GM18505 (cell line): ENCODE measurements at regions not wholly inside any gene's neighbourhood (a gene's known extent, or its start where the extent isn't known, plus 50 kb on each side); places are given as distances from the start of the nearest gene placed in this dataset.
"Not testable (repeated sequence)": the region's sequence is repeated elsewhere in the genome, so short reads cannot be mapped to it uniquely, and the experiment has no call there.

Experiments
- ATAC-seq: cut with Tn5 transposase; IDR thresholded peaks from one replicate; pipeline ENCODE4 v1.9.1; 2021; ENCODE audit not compliant: unreplicated experiment
- POLR2A ChIP-seq: IDR thresholded peaks from 4 replicates; pipeline ENCODE4 v1.6.1; 2011; ENCODE audit warnings: borderline replicate concordance; ENCODE audit not compliant: insufficient read depth, insufficient read length; ENCODE audit errors: extremely low read depth

DNA sequence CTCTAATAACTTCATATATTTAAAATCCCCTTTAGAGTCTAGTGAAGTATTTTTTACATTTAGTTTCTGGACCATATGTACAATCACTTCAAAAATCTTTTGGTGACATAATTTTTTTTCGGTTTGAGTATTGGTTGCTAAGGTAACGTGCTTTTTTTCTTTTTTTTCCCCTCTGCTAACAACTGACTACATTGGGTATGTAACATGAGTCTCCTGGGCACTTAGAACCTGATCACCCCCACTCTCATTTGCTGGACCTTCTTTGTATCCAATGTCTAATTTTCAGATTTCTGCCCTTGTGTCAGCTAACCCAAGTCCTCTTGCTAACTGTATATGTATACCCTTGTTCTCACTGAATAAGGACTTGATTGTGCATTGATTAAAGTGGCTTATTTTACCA lies 592.9 kb upstream of the FLRT2 start:
- no peak for TF ChIP-seq POLR2A
- ATAC-seq, result no peak

DNA sequence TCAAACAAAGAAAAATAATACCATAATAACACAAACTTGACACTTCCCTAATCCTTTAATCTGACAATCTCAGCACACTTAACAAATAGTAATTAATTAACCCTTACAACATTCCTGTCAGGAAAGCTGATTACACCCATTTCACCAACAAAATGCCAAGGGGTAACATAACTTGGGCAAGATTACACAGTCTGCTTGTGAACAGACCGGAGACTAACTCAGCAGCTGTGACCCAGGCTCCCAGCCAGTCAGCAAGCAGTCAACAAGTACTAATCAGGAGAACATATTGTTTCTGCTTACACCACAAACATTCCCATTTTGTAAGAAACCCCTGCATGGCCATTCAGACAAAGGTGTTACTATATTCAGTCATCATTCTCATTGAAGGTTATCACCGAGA lies 592.5 kb upstream of the FLRT2 start:
- ATAC-seq, result no peak
- TF ChIP-seq POLR2A, result no peak

DNA sequence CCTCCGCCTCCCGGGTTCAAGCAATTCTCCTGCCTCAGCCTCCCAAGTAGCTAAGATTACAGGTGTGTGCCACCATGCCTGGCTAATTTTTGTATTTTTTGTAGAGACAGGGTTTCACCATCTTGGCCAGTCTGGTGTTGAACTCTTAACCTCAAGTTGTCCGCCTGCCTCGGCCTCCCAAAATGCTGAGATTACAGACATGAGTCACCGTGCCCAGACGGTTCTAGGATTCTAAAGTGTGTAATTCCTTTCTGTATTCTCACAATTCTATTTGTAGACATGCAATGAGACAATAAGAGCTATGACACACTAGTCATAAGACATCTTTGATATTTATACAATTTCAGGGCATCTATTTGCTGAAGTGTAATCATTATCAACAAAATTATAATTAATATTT lies 585.0 kb upstream of the FLRT2 start:
- ATAC-seq, result not testable (repeated sequence)

DNA sequence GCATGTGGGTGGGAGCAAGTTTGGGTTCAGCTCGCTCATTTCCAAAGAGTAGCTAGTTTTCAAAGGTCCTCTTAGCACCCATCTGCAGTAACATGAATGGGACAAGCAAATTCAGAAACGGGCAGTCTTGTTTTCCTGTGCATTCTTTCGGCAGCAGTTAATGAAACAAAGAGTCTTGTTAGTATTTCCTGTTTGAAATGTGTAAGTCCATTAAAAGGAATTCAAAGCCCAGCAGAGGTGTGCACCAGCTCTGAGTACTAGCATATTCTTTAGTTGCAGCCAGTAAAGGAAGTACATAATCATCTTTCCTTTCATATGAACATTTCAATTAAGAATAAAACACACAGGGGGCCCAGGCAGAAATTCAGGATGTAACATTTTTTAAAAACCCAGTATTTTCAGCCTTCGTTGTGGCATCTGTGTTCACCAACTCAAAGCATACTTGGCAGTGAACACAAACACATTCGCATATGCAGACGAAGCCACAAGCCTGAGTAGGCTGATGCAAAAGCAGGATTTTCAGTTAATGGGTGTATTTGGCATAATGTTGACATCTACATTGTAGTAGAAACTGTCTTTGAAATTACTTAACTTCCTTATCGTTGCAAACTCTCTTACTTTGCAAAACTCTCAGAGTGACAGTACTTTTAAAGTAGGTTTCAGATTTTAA lies 570.0 kb upstream of the FLRT2 start:
- TF ChIP-seq POLR2A, result no peak
- no peak for ATAC-seq

DNA sequence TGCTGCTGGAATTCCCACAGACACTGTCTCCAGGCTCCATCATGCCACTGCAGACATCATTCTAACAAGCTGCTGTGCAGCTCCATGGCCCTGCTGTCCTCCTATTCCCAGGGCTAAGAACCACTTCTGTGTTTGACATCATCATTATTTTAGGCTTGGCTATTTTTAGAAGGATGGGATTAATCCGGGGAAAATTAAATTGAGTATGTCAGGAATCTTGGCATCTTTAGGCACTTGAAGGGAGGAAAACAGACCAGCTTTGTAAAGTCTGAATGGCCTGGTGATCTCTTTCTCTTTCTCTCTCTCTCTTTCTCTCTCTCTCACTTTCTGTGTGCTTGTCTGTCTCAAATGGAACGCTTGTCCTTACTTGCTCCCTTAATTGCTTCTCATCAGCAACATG lies 568.3 kb upstream of the FLRT2 start:
- no peak for TF ChIP-seq POLR2A
- ATAC-seq, result no peak

DNA sequence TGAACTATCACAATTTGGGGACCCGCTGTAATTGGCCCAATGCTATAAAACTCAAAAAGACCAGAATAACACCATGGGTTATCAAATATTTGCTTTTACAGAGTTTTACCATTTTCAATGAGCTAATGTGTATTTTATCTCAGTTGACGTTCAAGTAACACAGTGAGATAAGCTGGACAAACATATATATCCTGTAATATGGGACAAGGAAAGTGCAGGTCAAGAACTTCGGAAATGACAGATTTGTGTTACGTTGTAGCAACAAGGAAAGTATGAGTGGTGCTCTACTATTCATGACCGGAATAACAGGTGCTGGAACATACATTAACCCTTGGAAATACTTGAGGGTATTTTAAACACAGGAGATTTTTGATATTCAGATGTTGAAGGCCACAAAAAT lies 566.4 kb upstream of the FLRT2 start:
- no peak for ATAC-seq
- TF ChIP-seq POLR2A, result no peak

DNA sequence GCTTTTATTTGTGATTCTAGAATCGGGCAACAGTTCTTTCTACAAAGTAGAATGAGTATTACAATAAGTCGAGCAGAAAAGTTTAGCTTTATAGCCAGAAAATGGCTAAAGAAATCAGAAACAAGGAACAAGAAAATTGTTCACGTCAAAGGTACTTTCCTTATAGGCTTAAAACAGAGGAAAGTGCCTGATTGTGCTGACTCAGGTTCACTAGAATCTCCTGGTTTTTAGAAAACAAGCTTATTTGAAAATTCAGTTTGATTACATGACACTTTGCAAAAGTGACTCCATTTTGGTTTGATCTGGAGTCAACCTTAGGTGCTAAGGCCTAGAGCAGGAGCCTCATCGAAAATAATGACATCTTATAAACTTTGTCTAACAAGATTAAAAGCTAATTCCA lies 564.7 kb upstream of the FLRT2 start:
- no peak for TF ChIP-seq POLR2A
- ATAC-seq, result no peak

DNA sequence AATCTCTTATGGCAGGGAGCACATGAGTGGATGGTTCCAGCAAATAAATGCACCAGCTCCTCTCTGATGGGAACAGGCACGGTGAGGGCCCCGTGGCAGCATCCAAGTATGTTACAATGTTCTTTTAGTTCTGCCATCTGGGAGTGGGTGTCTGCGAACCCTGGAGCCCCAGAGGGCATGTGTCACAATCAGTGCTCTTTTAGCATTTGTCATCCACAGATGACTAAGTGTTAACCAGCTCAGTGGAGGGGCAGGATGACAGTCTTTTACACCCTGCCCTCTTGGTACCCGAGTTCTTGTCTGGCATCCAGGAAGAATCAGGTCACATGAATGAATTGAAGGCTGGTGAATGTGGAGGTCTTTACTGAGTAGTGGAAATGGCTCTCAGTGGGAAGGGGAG lies 560.4 kb upstream of the FLRT2 start:
- TF ChIP-seq POLR2A, result no peak
- ATAC-seq, result no peak

DNA sequence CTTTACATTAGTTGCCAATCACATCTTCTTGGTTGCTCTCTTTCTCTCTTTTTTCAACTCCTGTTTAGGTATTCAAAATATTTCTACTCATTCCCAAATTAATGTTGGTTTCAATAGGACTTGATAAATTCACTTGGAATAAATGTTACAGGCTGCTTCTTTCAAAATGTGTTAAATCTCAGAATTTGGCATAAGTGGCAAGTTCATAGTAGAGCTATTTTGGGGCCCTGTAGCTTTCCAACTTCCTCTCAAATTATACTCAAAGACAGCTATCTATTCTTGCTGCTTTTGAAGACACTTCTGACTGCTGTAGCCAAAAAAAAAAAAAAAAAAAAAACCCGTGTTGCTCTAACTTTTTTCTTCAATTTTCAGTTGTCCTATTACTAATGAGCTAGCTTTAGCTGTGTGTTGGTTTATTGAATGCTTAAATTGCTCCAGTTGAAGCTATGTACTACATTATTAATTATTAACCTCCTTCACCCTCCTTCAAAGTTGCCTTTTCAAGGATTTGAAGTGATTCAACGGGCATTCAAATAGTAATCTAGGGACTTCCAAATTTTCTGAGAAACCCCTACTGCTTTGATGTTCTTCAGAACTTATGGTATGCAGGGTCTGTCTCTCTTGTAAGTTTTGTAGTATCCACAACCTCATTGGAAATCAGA lies 554.6 kb upstream of the FLRT2 start:
- TF ChIP-seq POLR2A, result no peak
- ATAC-seq, result no peak

DNA sequence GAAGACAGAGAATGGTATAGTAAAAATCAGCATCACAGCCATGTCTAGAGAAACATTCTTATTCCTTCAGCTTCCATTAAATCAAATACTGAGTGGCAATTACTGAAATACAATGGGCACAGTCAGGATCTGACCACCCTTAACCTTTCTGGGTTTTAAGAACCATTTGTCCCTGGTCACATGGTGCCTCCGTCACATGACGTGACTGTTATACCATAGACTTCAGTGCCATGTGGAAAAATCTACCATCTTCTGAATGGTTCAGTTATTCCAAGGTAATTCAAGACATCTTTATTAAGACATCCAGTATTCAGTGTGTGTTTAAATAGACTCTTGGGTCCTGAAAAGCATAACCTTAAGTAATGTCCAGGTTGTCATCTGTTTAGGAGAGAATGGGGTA lies 553.1 kb upstream of the FLRT2 start:
- ATAC-seq, result no peak
- no peak for TF ChIP-seq POLR2A

DNA sequence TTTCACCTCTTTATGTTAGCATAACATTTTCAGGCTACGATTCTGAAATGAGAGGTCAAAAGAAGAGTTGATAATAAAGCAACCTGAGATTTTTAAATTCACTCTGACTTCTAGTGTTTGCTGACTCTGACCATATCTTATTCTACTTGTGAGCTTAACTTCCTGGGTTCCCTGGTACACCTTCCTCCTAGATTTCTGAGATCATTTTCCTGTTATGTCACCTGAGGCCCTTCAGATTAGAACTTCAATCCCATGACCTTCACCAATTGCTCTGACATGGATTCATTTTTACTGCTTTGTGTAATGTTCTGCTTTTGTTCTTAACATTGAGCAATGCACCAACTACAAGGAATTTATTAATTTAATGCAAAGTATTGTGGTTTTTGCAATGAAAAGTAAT lies 542.9 kb upstream of the FLRT2 start:
- ATAC-seq, result no peak
- no peak for TF ChIP-seq POLR2A

DNA sequence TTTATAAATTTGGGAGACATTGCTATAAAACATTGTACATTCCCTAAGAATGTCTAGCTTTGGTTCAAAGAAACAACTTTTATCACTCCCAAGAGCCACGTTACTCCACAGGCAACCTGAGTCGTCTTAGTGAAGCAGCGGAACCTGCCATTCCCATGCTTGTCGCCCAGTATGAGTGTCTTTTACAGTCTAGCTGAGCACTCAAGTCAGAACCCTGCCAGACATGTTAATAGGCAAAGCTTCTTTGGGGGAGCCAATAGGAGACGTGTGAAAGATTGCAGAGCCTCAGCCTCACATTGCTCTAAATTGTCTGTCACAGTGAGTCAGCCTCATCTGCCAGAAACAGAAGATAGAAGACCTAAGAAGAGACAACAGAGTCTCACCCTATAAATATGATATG lies 541.6 kb upstream of the FLRT2 start:
- no peak for TF ChIP-seq POLR2A

DNA sequence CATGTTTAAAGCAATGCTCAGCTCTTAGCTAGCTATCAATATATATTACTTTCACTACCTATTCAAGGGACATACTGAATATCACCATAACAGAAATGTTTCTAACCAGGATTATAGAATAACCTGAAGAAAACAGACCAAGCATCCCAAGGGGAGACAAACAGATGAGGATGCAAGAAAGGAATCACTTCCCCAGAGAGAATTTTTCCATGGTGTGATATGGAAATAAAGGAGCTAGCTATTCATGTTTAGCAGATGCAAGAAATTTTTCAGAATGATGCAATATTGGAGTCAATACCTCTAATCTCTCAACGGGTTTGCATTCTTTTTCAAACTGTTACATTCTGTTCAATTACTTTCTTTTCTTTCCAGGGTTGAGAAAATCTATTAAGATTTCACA lies 538.9 kb upstream of the FLRT2 start:
- no peak for TF ChIP-seq POLR2A
- no peak for ATAC-seq

More for the DNA sequence above, 541.6 kb upstream of the FLRT2 start:
- ATAC-seq, result no peak

DNA sequence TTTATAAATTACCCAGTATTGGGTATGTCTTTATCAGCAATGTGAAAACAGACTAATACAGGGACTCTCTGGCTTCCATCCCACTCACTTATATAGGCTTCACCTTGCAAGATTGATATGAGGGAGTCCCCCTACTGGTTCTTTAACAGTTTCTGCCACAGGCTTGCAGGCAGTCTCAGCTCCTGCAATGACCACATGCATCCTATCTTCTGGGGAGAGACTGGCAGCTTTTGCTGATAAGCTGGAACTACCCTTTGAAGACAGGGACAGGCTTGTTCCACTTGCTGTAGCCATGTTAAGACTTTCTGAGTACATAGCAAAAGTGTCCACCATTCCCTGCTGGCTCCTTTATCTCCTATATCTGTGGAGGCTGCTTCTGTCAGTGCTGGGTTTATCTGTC lies 531.7 kb upstream of the FLRT2 start:
- TF ChIP-seq POLR2A, result no peak
- ATAC-seq, result no peak

DNA sequence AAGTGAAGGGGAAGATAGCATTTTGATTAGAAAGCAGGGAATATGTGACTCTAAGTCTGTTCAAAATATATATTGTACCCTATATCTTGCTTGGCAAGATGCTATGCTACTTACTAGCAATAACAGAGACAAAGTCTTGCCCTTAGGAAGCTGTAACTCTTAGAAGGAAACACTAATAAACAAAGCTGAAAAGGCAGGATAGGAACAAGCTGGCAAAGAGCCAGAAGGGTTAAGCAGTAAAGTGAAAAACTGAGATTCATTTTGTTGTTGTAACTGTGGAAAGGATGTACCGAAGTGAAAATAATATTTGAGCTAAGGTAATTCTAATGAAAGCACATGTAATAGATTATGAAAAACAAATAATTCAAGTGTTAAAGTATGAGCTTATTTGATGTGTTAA lies 527.1 kb upstream of the FLRT2 start:
- TF ChIP-seq POLR2A, result no peak
- ATAC-seq, result no peak

DNA sequence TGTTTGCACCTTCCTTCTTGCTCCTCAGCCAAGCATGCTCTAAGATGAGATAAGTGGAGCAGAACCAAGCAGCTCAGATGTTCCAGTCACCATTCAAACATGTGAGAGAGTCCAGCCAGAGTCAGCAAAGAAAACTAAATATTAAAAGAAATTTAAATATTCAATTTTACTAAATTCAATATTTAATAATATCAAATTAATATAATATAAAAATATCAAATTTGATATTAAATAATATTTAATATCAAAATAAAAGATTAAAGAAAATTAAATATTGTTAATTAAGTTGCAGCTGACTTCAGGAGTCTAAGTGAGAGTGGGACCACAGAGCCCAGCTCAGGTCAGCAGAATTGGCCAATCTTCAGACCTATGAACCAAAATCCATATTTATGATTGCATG lies 526.1 kb upstream of the FLRT2 start:
- ATAC-seq, result no peak
- TF ChIP-seq POLR2A, result no peak

DNA sequence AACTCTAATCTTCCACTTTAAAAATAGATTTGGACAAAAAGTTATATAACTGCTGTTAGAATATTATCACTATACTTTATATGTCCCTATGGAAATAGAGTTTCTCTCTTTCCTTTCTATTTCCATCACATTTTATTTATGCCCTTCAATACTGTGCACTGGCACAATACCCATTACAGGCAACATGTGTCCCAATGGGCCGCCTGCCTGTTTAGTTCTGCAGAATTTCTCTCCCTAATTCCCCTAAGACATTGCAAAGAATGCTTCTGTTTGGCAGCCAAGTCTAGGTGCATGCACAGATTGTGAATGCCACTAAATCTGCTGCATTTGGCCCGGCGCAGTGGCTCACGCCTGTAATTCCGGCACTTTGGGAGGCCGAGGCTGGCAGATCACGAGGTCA lies 520.4 kb upstream of the FLRT2 start:
- no peak for TF ChIP-seq POLR2A
- ATAC-seq, result no peak
